Mesendoderm (in vitro differentiated cells): ENCODE measurements at regions not wholly inside any gene's neighbourhood (a gene's known extent, or its start where the extent isn't known, plus 50 kb on each side); places are given as distances from the start of the nearest gene placed in this dataset.

Experiments used
- DNase-seq: peaks from one replicate; pipeline ENCODE4 v3.0.0; 2013
- H2AK5ac ChIP-seq: 2 replicates; pipeline ENCODE4 v1.6.1; 2013; ENCODE audit warnings: low read length, inconsistent platforms
- H2BK120ac ChIP-seq: 2 replicates; pipeline ENCODE4 v1.6.1; 2013; ENCODE audit warnings: low read depth, mild to moderate bottlenecking, low read length, moderate library complexity, mixed read lengths
- H2BK15ac ChIP-seq: replicated peaks from 2 replicates; pipeline ENCODE4 v1.6.1; 2013; ENCODE audit warnings: low read depth, mild to moderate bottlenecking, moderate library complexity
- H2BK5ac ChIP-seq: 2 replicates; pipeline ENCODE4 v1.6.1; 2013; ENCODE audit warnings: low read length, inconsistent platforms
- H3K18ac ChIP-seq: 2 replicates; pipeline ENCODE4 v1.6.1; 2013; ENCODE audit warnings: mild to moderate bottlenecking, low read length, mixed read lengths
- H3K23ac ChIP-seq: one replicate; pipeline ENCODE4 v1.6.1; 2013; ENCODE audit warnings: low read length
- H3K27ac ChIP-seq: 2 replicates; pipeline ENCODE4 v1.5.1; 2013; ENCODE audit warnings: low read depth, mild to moderate bottlenecking, inconsistent platforms, low read length, moderate library complexity
- H3K27me3 ChIP-seq: 2 replicates; pipeline ENCODE4 v1.6.1; 2013; ENCODE audit warnings: low read length, control low read depth, mild to moderate bottlenecking, inconsistent platforms; ENCODE audit not compliant: insufficient read depth, poor library complexity
- H3K36me3 ChIP-seq: 2 replicates; pipeline ENCODE4 v1.6.1; 2013; ENCODE audit warnings: low read length, inconsistent platforms; ENCODE audit not compliant: control insufficient read depth, insufficient read depth
- H3K4ac ChIP-seq: one replicate; pipeline ENCODE4 v1.6.1; 2013; ENCODE audit warnings: low read depth, mild to moderate bottlenecking, low read length, moderate library complexity
- H3K4me1 ChIP-seq: 2 replicates; pipeline ENCODE4 v1.6.1; 2013; ENCODE audit warnings: low read depth, low read length, inconsistent platforms; ENCODE audit not compliant: control insufficient read depth
- H3K4me2 ChIP-seq: 2 replicates; pipeline ENCODE4 v1.6.1; 2013; ENCODE audit warnings: low read length
- H3K4me3 ChIP-seq: 2 replicates; pipeline ENCODE4 v1.5.1; 2013; ENCODE audit warnings: mild to moderate bottlenecking, low read length
- H3K56ac ChIP-seq: one replicate; pipeline ENCODE4 v1.6.1; 2013; ENCODE audit warnings: low read length
- H3K79me1 ChIP-seq: 2 replicates; pipeline ENCODE4 v1.6.1; 2013; ENCODE audit warnings: low read length, inconsistent platforms
- H3K79me2 ChIP-seq: 2 replicates; pipeline ENCODE4 v1.6.1; 2013; ENCODE audit warnings: mild to moderate bottlenecking, low read length; ENCODE audit not compliant: control insufficient read depth, insufficient read depth
- H3K9ac ChIP-seq: 2 replicates; pipeline ENCODE4 v1.6.1; 2013; ENCODE audit warnings: low read length, inconsistent platforms
- H4K5ac ChIP-seq: one replicate; pipeline ENCODE4 v1.6.1; 2013; ENCODE audit warnings: low read length
- H4K8ac ChIP-seq: one replicate; pipeline ENCODE4 v1.6.1; 2013; ENCODE audit warnings: low read depth, mild to moderate bottlenecking, control low read depth, low read length, moderate library complexity
- WGBS: extraction: QIAGEN DNeasy Blood & Tissue Kit; methylation state at CpG from one replicate; pipeline ENCODE4 v1.1.7; 2013; ENCODE audit warnings: low lambda C conversion rate, missing lambda C conversion rate; ENCODE audit not compliant: insufficient coverage; ENCODE audit errors: extremely low coverage; 5-methylcytosine and 5-hydroxymethylcytosine counted together

- no peak overlapping the region for H3K56ac ChIP-seq
- no peak overlapping the region for H2BK15ac ChIP-seq
- no peaks in the 10 kb centered on the region for H3K79me2 ChIP-seq
- H3K4ac ChIP-seq: no peak overlapping the region
- H3K18ac ChIP-seq: no peak overlapping the region
- no peaks in the 10 kb centered on the region for H3K4me1 ChIP-seq
- H2BK5ac ChIP-seq: no peak overlapping the region
- no peak for DNase-seq
- H3K36me3 ChIP-seq: no peaks in the 10 kb centered on the region
- H3K9ac ChIP-seq: no peak overlapping the region
- H3K27me3 ChIP-seq: no peaks in the 10 kb centered on the region
- no peak overlapping the region for H3K27ac ChIP-seq
- H3K4me2 ChIP-seq: no peak overlapping the region
- WGBS: no CpG with 5 or more reads among the region's 4 CpGs
- no peaks in the 10 kb centered on the region for H3K79me1 ChIP-seq
- H3K23ac ChIP-seq: no peak overlapping the region
- no peak overlapping the region for H2BK120ac ChIP-seq
- no peak overlapping the region for H4K5ac ChIP-seq
- H3K4me3 ChIP-seq: no peak overlapping the region
- H2AK5ac ChIP-seq: no peak overlapping the region
- H4K8ac ChIP-seq: no peak overlapping the region
Observed at GRCh38 chr11:92711926-92712325, 257.5 kb upstream of the MTNR1B start.

- Histone ChIP-seq H2BK120ac (no peak overlapping the region), H3K27me3 (no peaks in the 10 kb centered on the region), H2BK15ac (no peak overlapping the region), H3K36me3 (no peaks in the 10 kb centered on the region), H3K79me2 (no peaks in the 10 kb centered on the region), H3K9ac (no peak overlapping the region), H3K4me1 (no peaks in the 10 kb centered on the region), H3K4me2 (no peak overlapping the region), H2BK5ac (no peak overlapping the region), H4K8ac (no peak overlapping the region), H3K18ac (no peak overlapping the region), H3K4ac (no peak overlapping the region), H2AK5ac (no peak overlapping the region), H3K27ac (no peak overlapping the region), H3K4me3 (no peak overlapping the region), H3K56ac (no peak overlapping the region), H4K5ac (no peak overlapping the region), H3K79me1 (no peaks in the 10 kb centered on the region), H3K23ac (no peak overlapping the region)
- DNase-seq: no peak
- WGBS: no CpG with 5 or more reads among the region's 1 CpG
Observed at GRCh38 chr11:92714111-92714510, 255.3 kb upstream of the MTNR1B start.

- no peak overlapping the region for H3K4me3 ChIP-seq
- no peak overlapping the region for H4K8ac ChIP-seq
- no peak overlapping the region for H2AK5ac ChIP-seq
- H3K18ac ChIP-seq: no peak overlapping the region
- no peaks in the 10 kb centered on the region for H3K79me1 ChIP-seq
- H3K4me1 ChIP-seq: no peaks in the 10 kb centered on the region
- H3K79me2 ChIP-seq: no peaks in the 10 kb centered on the region
- no peaks in the 10 kb centered on the region for H3K36me3 ChIP-seq
- no peak overlapping the region for H2BK5ac ChIP-seq
- H3K4ac ChIP-seq: no peak overlapping the region
- H3K27me3 ChIP-seq: no peaks in the 10 kb centered on the region
- no peak overlapping the region for H2BK120ac ChIP-seq
- no peak overlapping the region for H3K27ac ChIP-seq
- no peak overlapping the region for H4K5ac ChIP-seq
- H3K9ac ChIP-seq: no peak overlapping the region
- H3K56ac ChIP-seq: no peak overlapping the region
- WGBS: no CpG with 5 or more reads among the region's 1 CpG
- no peak overlapping the region for H3K23ac ChIP-seq
- H2BK15ac ChIP-seq: no peak overlapping the region
- H3K4me2 ChIP-seq: no peak overlapping the region
- DNase-seq: no peak
Observed at GRCh38 chr11:92717240-92717639, 252.2 kb upstream of the MTNR1B start.

- H3K27me3 ChIP-seq: no peaks in the 10 kb centered on the region
- no peak overlapping the region for H3K18ac ChIP-seq
- no peaks in the 10 kb centered on the region for H3K79me1 ChIP-seq
- H4K5ac ChIP-seq: no peak overlapping the region
- H3K4me2 ChIP-seq: no peak overlapping the region
- no peaks in the 10 kb centered on the region for H3K79me2 ChIP-seq
- no peak overlapping the region for H4K8ac ChIP-seq
- H3K4me3 ChIP-seq: no peak overlapping the region
- no peaks in the 10 kb centered on the region for H3K36me3 ChIP-seq
- no peak overlapping the region for H2BK15ac ChIP-seq
- H3K56ac ChIP-seq: no peak overlapping the region
- no peak overlapping the region for H3K23ac ChIP-seq
- no peak overlapping the region for H3K9ac ChIP-seq
- no peak overlapping the region for H2BK5ac ChIP-seq
- no peak overlapping the region for H3K27ac ChIP-seq
- H3K4ac ChIP-seq: no peak overlapping the region
- no peak overlapping the region for H2AK5ac ChIP-seq
- WGBS: no CpG with 5 or more reads among the region's 3 CpGs
- H2BK120ac ChIP-seq: no peak overlapping the region
- no peaks in the 10 kb centered on the region for H3K4me1 ChIP-seq
- DNase-seq: no peak
Observed at GRCh38 chr11:92720385-92720784, 249.1 kb upstream of the MTNR1B start.

GRCh38 chr11:92725352-92725751, 244.1 kb upstream of the MTNR1B start:
- Histone ChIP-seq H3K4me1 (no peaks in the 10 kb centered on the region), H3K23ac (no peak overlapping the region), H2BK15ac (no peak overlapping the region), H3K56ac (no peak overlapping the region), H3K4me2 (no peak overlapping the region), H3K4me3 (no peak overlapping the region), H3K79me1 (no peaks in the 10 kb centered on the region), H2AK5ac (no peak overlapping the region), H3K27ac (no peak overlapping the region), H3K9ac (no peak overlapping the region), H4K5ac (no peak overlapping the region), H3K36me3 (no peaks in the 10 kb centered on the region), H2BK120ac (no peak overlapping the region), H3K4ac (no peak overlapping the region), H3K27me3 (no peaks in the 10 kb centered on the region), H2BK5ac (no peak overlapping the region), H3K18ac (no peak overlapping the region), H4K8ac (no peak overlapping the region), H3K79me2 (no peaks in the 10 kb centered on the region)
- DNase-seq: no peak
- WGBS: no CpG with 5 or more reads among the region's 1 CpG

GRCh38 chr11:92727123-92727522, 242.3 kb upstream of the MTNR1B start:
- no peak overlapping the region for H2BK5ac ChIP-seq
- no peaks in the 10 kb centered on the region for H3K4me1 ChIP-seq
- no peak overlapping the region for H3K9ac ChIP-seq
- no peaks in the 10 kb centered on the region for H3K79me1 ChIP-seq
- H3K4me2 ChIP-seq: no peak overlapping the region
- H3K4me3 ChIP-seq: no peak overlapping the region
- DNase-seq: no peak
- no peak overlapping the region for H3K18ac ChIP-seq
- no peaks in the 10 kb centered on the region for H3K27me3 ChIP-seq
- no CpG with 5 or more reads among the region's 2 CpGs for WGBS
- no peak overlapping the region for H2AK5ac ChIP-seq
- H2BK120ac ChIP-seq: no peak overlapping the region
- no peak overlapping the region for H3K27ac ChIP-seq
- H3K4ac ChIP-seq: no peak overlapping the region
- H2BK15ac ChIP-seq: no peak overlapping the region
- H3K56ac ChIP-seq: no peak overlapping the region
- H4K8ac ChIP-seq: no peak overlapping the region
- H3K23ac ChIP-seq: no peak overlapping the region
- H3K79me2 ChIP-seq: no peaks in the 10 kb centered on the region
- H4K5ac ChIP-seq: no peak overlapping the region
- no peaks in the 10 kb centered on the region for H3K36me3 ChIP-seq
